Esophagus muscularis mucosa (tissue), 4 donors: ENCODE measurements at regions not wholly inside any gene's neighbourhood (a gene's known extent, or its start where the extent isn't known, plus 50 kb on each side); places are given as distances from the start of the nearest gene placed in this dataset.

ENCODE experiments used
- DNase-seq: peaks from one replicate; pipeline ENCODE4 v3.0.0-alpha.2; 2017; ENCODE audit errors: extremely low spot score
- H3K27ac ChIP-seq, 4 donors: fragments of 200-600 bp; sonication (generic); replicated peaks in 1 of 4; 1 replicate in 3 of 4; 2 replicates in 1 of 4; pipeline ENCODE4 v1.5.1; 2016 to 2019; ENCODE audit warnings: mild to moderate bottlenecking in 1 of 4
- H3K27me3 ChIP-seq, 4 donors: fragments of 200-600 bp; sonication (generic); one replicate each; pipeline versions ENCODE4 v1.5.1 to v1.6.0; 2016 to 2019
- H3K36me3 ChIP-seq, 4 donors: fragments of 200-600 bp; sonication (generic); one replicate each; pipeline ENCODE4 v1.5.1; 2016 to 2019
- H3K4me1 ChIP-seq, 4 donors: fragments of 200-600 bp; sonication (generic); one replicate each; pipeline ENCODE4 v1.5.1; 2016 to 2019
- H3K4me3 ChIP-seq, 4 donors: fragments of 200-600 bp; sonication (generic); 1 replicate in 2 of 4; 2 replicates in 2 of 4; pipeline ENCODE4 v1.5.1; 2016 to 2019; ENCODE audit warnings: mild to moderate bottlenecking in 4 of 4, moderate library complexity in 1 of 4
- H3K9me3 ChIP-seq, 4 donors: fragments of 200-600 bp; sonication (generic); 1 replicate in 3 of 4; 2 replicates in 1 of 4; pipeline ENCODE4 v1.5.1; 2016 to 2019
- CTCF ChIP-seq, 3 experiments: fragments of 200-600 bp in 2 of 3; fragments of 450-650 bp in 1 of 3; sonication (generic) in 2 of 3; IDR thresholded peaks; one replicate each; pipeline ENCODE4 v1.5.1; 2017 to 2019; ENCODE audit warnings: antibody characterized with exemption in 3 of 3, mild to moderate bottlenecking in 2 of 3, moderate library complexity in 1 of 3
- EP300 ChIP-seq: sonication (generic); formaldehyde crosslinking; IDR thresholded peaks from one replicate; pipeline ENCODE4 v1.6.1; 2017; ENCODE audit warnings: antibody characterized with exemption
- POLR2A ChIP-seq: fragments of 450-650 bp; IDR thresholded peaks from one replicate; pipeline ENCODE4 v1.6.1; 2017; ENCODE audit warnings: antibody characterized with exemption, moderate library complexity, mild to moderate bottlenecking, low read depth
- POLR2AphosphoS5 ChIP-seq, 2 donors: sonication (generic); formaldehyde crosslinking; IDR thresholded peaks; one replicate each; pipeline ENCODE4 v1.6.1; 2017; ENCODE audit warnings: antibody characterized with exemption in 2 of 2
- WGBS: methylation state at CpG from one replicate; pipeline ENCODE4 v1.1.5; 2018; 5-methylcytosine and 5-hydroxymethylcytosine counted together
- intact Hi-C: fragments of 100-400 bp; cut with DNase I; formaldehyde crosslinking; loops from one replicate; pipeline ENCODE4 v1.15.1; 2023

GRCh38 chr22:48902001-48902869 lies 925.4 kb downstream of the BRD1 start:
- intact Hi-C loops, result no loop called here
- 86% methylated on average over 22 of the region's 37 CpGs for WGBS

GRCh38 chr22:48901324-48901723 lies 926.3 kb downstream of the BRD1 start:
- Histone ChIP-seq H3K27ac (no peak overlapping the region), H3K4me3 (no peak overlapping the region), H3K9me3 (no peaks in the 10 kb centered on the region), H3K27me3 (peaks cover 0 to 25% (median 0%) of the 10 kb centered on the region in 4 donors), H3K36me3 (no peaks in the 10 kb centered on the region), H3K4me1 (no peaks in the 10 kb centered on the region)
- 69% methylated on average over 7 of the region's 12 CpGs for WGBS
- no peak for DNase-seq
- intact Hi-C loops, result no loop called here
- TF ChIP-seq POLR2A (no peak), EP300 (no peak), POLR2AphosphoS5 (IDR thresholded peaks at IDR 0.05) (no peak), CTCF (IDR thresholded peaks at IDR 0.05) (no peak)

More at GRCh38 chr22:48902001-48902869, 925.4 kb downstream of the BRD1 start:
- no peak for TF ChIP-seq CTCF (IDR thresholded peaks at IDR 0.05)
- TF ChIP-seq POLR2AphosphoS5 (IDR thresholded peaks at IDR 0.05), result no peak
- TF ChIP-seq POLR2A, result no peak
- no peak for TF ChIP-seq EP300
- H3K4me1 ChIP-seq, result no peaks in the 10 kb centered on the region
- no peak for DNase-seq
- no peak overlapping the region for H3K4me3 ChIP-seq
- no peaks in the 10 kb centered on the region for H3K9me3 ChIP-seq
- H3K27me3 ChIP-seq, result peaks cover 0 to 31% (median 0%) of the 10 kb centered on the region in 4 donors
- no peaks in the 10 kb centered on the region for H3K36me3 ChIP-seq
- no peak overlapping the region for H3K27ac ChIP-seq

- Histone ChIP-seq H3K27me3 (peaks cover 0 to 22% (median 0%) of the 10 kb centered on the region in 4 donors), H3K4me1 (no peaks in the 10 kb centered on the region), H3K9me3 (no peaks in the 10 kb centered on the region), H3K27ac (no peak overlapping the region), H3K4me3 (no peak overlapping the region), H3K36me3 (no peaks in the 10 kb centered on the region)
- no peak for DNase-seq
- WGBS, result 89% methylated on average over 8 of the region's 9 CpGs
- TF ChIP-seq EP300, result no peak
- TF ChIP-seq POLR2A, result no peak
- TF ChIP-seq POLR2AphosphoS5 (IDR thresholded peaks at IDR 0.05), result no peak
- no peak for TF ChIP-seq CTCF (IDR thresholded peaks at IDR 0.05)
- intact Hi-C loops, result no loop called here
These were observed 927.0 kb downstream of the BRD1 start for GRCh38 chr22:48900626-48901025.

- Histone ChIP-seq H3K4me1 (no peaks in the 10 kb centered on the region), H3K9me3 (no peaks in the 10 kb centered on the region), H3K36me3 (no peaks in the 10 kb centered on the region), H3K27me3 (peaks cover 0 to 18% (median 0%) of the 10 kb centered on the region in 4 donors), H3K4me3 (no peak overlapping the region), H3K27ac (no peak overlapping the region)
- no peak for TF ChIP-seq EP300
- DNase-seq, result no peak
- intact Hi-C loops, result no loop called here
- 60% methylated on average over 2 of the region's 2 CpGs for WGBS
These were observed 927.4 kb downstream of the BRD1 start for GRCh38 chr22:48900327-48900597.

GRCh38 chr22:48899523-48900326 lies 927.9 kb downstream of the BRD1 start:
- H3K27me3 ChIP-seq, result peaks cover 0 to 21% (median 0%) of the 10 kb centered on the region in 4 donors
- WGBS, result 93% methylated on average over 28 of the region's 42 CpGs
- no peak for TF ChIP-seq CTCF (IDR thresholded peaks at IDR 0.05)
- no peak for TF ChIP-seq POLR2A
- no peak for TF ChIP-seq POLR2AphosphoS5 (IDR thresholded peaks at IDR 0.05)
- TF ChIP-seq EP300, result no peak
- intact Hi-C loops, result no loop called here
- H3K4me3 ChIP-seq, result no peak overlapping the region
- H3K27ac ChIP-seq, result no peak overlapping the region
- no peaks in the 10 kb centered on the region for H3K36me3 ChIP-seq
- no peak for DNase-seq
- no peaks in the 10 kb centered on the region for H3K4me1 ChIP-seq
- no peaks in the 10 kb centered on the region for H3K9me3 ChIP-seq
